ENCODE measurements at regions not wholly inside any gene's neighbourhood (a gene's known extent, or its start where the extent isn't known, plus 50 kb on each side); places are given as distances from the start of the nearest gene placed in this dataset.

- no peak overlapping the region for H3K27ac ChIP-seq
- no peak for TF ChIP-seq EP300 (IDR thresholded peaks at IDR 0.05)
- no peak for TF ChIP-seq POLR2A (IDR thresholded peaks at IDR 0.05)
- no peak for TF ChIP-seq CTCF (IDR thresholded peaks at IDR 0.05)
- no peaks in the 10 kb centered on the region for H3K4me1 ChIP-seq
- WGBS, 2 donors, result 70 to 79% methylated on average over 2 of the region's 2 CpGs
- no peaks in the 10 kb centered on the region for H3K27me3 ChIP-seq
- no peak for DNase-seq (ENCODE audit: low spot score in 2 of 2)
- peaks cover 0 to 14% (median 0%) of the 10 kb centered on the region in 4 donors for H3K9me3 ChIP-seq
- no peaks in the 10 kb centered on the region for H3K36me3 ChIP-seq
- H3K4me3 ChIP-seq, result no peak overlapping the region
These were observed 105.5 kb upstream of the PAPPA start for GRCh38 chr9:116048081-116048480.

GRCh38 chr9:116049456-116049855, 104.1 kb upstream of the PAPPA start:
- WGBS, 2 donors, result 82 to 85% methylated on average over 4 of the region's 4 CpGs
- no peak for TF ChIP-seq POLR2A (IDR thresholded peaks at IDR 0.05)
- no peak for TF ChIP-seq CTCF (IDR thresholded peaks at IDR 0.05)
- TF ChIP-seq EP300 (IDR thresholded peaks at IDR 0.05), result no peak
- Histone ChIP-seq H3K9me3 (peaks cover 0 to 14% (median 0%) of the 10 kb centered on the region in 4 donors), H3K4me3 (no peak overlapping the region), H3K27ac (no peak overlapping the region), H3K36me3 (no peaks in the 10 kb centered on the region), H3K4me1 (no peaks in the 10 kb centered on the region), H3K27me3 (no peaks in the 10 kb centered on the region)
- no peak for DNase-seq (ENCODE audit: low spot score in 2 of 2)

- no peaks in the 10 kb centered on the region for H3K4me1 ChIP-seq
These were observed 102.1 kb upstream of the PAPPA start for GRCh38 chr9:116051528-116051927.

GRCh38 chr9:116055536-116055935, 98.1 kb upstream of the PAPPA start:
- WGBS, 2 donors, result 76 to 81% methylated on average over 3 of the region's 3 CpGs
- Histone ChIP-seq H3K27ac (no peak overlapping the region), H3K9me3 (no peaks in the 10 kb centered on the region), H3K36me3 (no peaks in the 10 kb centered on the region), H3K27me3 (no peaks in the 10 kb centered on the region), H3K4me3 (no peak overlapping the region), H3K4me1 (no peaks in the 10 kb centered on the region)
- DNase-seq (ENCODE audit: low spot score in 2 of 2), result no peak
- TF ChIP-seq POLR2A (IDR thresholded peaks at IDR 0.05) (no peak), EP300 (IDR thresholded peaks at IDR 0.05) (no peak), CTCF (IDR thresholded peaks at IDR 0.05) (no peak)

More at GRCh38 chr9:116051528-116051927, 102.1 kb upstream of the PAPPA start:
- no peaks in the 10 kb centered on the region for H3K9me3 ChIP-seq
- H3K4me3 ChIP-seq, result no peak overlapping the region
- TF ChIP-seq POLR2A (IDR thresholded peaks at IDR 0.05), result no peak
- no peak for TF ChIP-seq CTCF (IDR thresholded peaks at IDR 0.05)
- no peak for TF ChIP-seq EP300 (IDR thresholded peaks at IDR 0.05)
- WGBS, 2 donors, result 86 to 89% methylated on average over 2 of the region's 2 CpGs
- no peaks in the 10 kb centered on the region for H3K27me3 ChIP-seq
- no peak for DNase-seq (ENCODE audit: low spot score in 2 of 2)
- H3K27ac ChIP-seq, result no peak overlapping the region
- no peaks in the 10 kb centered on the region for H3K36me3 ChIP-seq

- TF ChIP-seq POLR2A (IDR thresholded peaks at IDR 0.05) (no peak), EP300 (IDR thresholded peaks at IDR 0.05) (no peak), CTCF (IDR thresholded peaks at IDR 0.05) (no peak)
- H3K27ac ChIP-seq, result no peak overlapping the region
- H3K27me3 ChIP-seq, result no peaks in the 10 kb centered on the region
- no peak for DNase-seq (ENCODE audit: low spot score in 2 of 2)
- H3K36me3 ChIP-seq, result no peaks in the 10 kb centered on the region
- 75 to 76% methylated on average over 5 of the region's 5 CpGs for WGBS, 2 donors
- H3K9me3 ChIP-seq, result no peaks in the 10 kb centered on the region
- no peak overlapping the region for H3K4me3 ChIP-seq
- H3K4me1 ChIP-seq, result no peaks in the 10 kb centered on the region
These were observed 96.2 kb upstream of the PAPPA start for GRCh38 chr9:116057371-116057770.

Data from tibial nerve (tissue), 4 donors.